HepG2 (cell line): ENCODE measurements at regions not wholly inside any gene's neighbourhood (a gene's known extent, or its start where the extent isn't known, plus 50 kb on each side); places are given as distances from the start of the nearest gene placed in this dataset.
"Not testable (repeated sequence)": the region's sequence is repeated elsewhere in the genome, so short reads cannot be mapped to it uniquely, and the experiment has no call there.

Source experiments
- CREM ChIP-seq, 2 experiments: sonication (generic) in 1 of 2; formaldehyde crosslinking in 1 of 2; IDR thresholded peaks; 2 replicates each; pipeline versions ENCODE4 v1.4.0 to v1.6.1; 2016 to 2020; ENCODE audit warnings: antibody characterized with exemption in 1 of 2, mild to moderate bottlenecking in 1 of 2, missing genetic modification reagents in 1 of 2
- ELF1 ChIP-seq: sonication (generic); formaldehyde crosslinking; IDR thresholded peaks from 2 replicates; pipeline ENCODE4 v1.4.0; 2020; ENCODE audit warnings: missing genetic modification reagents
- ETV5 ChIP-seq: IDR thresholded peaks from 2 replicates; pipeline ENCODE4 v1.6.1; 2018; ENCODE audit warnings: missing biosample characterization, missing genetic modification reagents, inconsistent platforms, borderline replicate concordance
- GATAD2A ChIP-seq: IDR thresholded peaks from 2 replicates; pipeline ENCODE4 v1.6.1; 2016
- HNF1B ChIP-seq: sonication (generic); formaldehyde crosslinking; IDR thresholded peaks from 2 replicates; pipeline ENCODE4 v1.5.1; 2020; ENCODE audit warnings: mild to moderate bottlenecking, moderate library complexity, missing genetic modification reagents
- ISL2 ChIP-seq: sonication (generic); formaldehyde crosslinking; IDR thresholded peaks from 2 replicates; pipeline ENCODE4 v1.5.0; 2020; ENCODE audit warnings: missing genetic modification reagents
- KAT8 ChIP-seq: IDR thresholded peaks from 2 replicates; pipeline ENCODE4 v1.6.1; 2016; ENCODE audit warnings: missing genetic modification reagents, missing compliant biosample characterization
- KLF16 ChIP-seq, 2 experiments: sonication (generic) in 1 of 2; formaldehyde crosslinking in 1 of 2; IDR thresholded peaks; 2 replicates each; pipeline versions ENCODE4 v1.6.1 to v1.8.0; 2016 to 2023; ENCODE audit warnings: missing genetic modification reagents in 2 of 2, missing compliant biosample characterization in 1 of 2
- MIXL1 ChIP-seq: IDR thresholded peaks from 2 replicates; pipeline ENCODE4 v1.6.1; 2016
- NCOA2 ChIP-seq: sonication (generic); formaldehyde crosslinking; IDR thresholded peaks from 2 replicates; pipeline ENCODE4 v1.8.0; 2022; ENCODE audit warnings: inconsistent platforms
- NFYB ChIP-seq: sonication (generic); formaldehyde crosslinking; IDR thresholded peaks from 2 replicates; pipeline ENCODE4 v1.4.0; 2020; ENCODE audit warnings: missing genetic modification reagents
- NFYC ChIP-seq: IDR thresholded peaks from 2 replicates; pipeline ENCODE4 v1.6.1; 2016; ENCODE audit warnings: missing genetic modification reagents, missing compliant biosample characterization
- NR2F6 ChIP-seq, 2 experiments: IDR thresholded peaks; 2 replicates each; pipeline ENCODE4 v1.6.1; 2016; ENCODE audit warnings: antibody characterized with exemption in 1 of 2, mild to moderate bottlenecking in 1 of 2
- PHF21A ChIP-seq: sonication (generic); formaldehyde crosslinking; IDR thresholded peaks from 2 replicates; pipeline ENCODE4 v1.5.0; 2020; ENCODE audit warnings: mild to moderate bottlenecking, missing genetic modification reagents
- RARA ChIP-seq: IDR thresholded peaks from 2 replicates; pipeline ENCODE4 v1.6.1; 2016; ENCODE audit warnings: missing genetic modification reagents, missing compliant biosample characterization
- RFXAP ChIP-seq: sonication (generic); formaldehyde crosslinking; IDR thresholded peaks from 2 replicates; pipeline ENCODE4 v1.4.0; 2020; ENCODE audit warnings: missing genetic modification reagents, borderline replicate concordance
- RXRB ChIP-seq: IDR thresholded peaks from 2 replicates; pipeline ENCODE4 v1.6.1; 2016; ENCODE audit warnings: borderline replicate concordance, missing genetic modification reagents, missing compliant biosample characterization
- SOX6 ChIP-seq, 2 experiments: fragments of 450-650 bp in 1 of 2; sonication (generic) in 1 of 2; formaldehyde crosslinking in 1 of 2; IDR thresholded peaks; 2 replicates each; pipeline versions ENCODE4 v1.4.0 to v1.6.1; 2017 to 2020; ENCODE audit warnings: antibody characterized with exemption in 1 of 2, mild to moderate bottlenecking in 1 of 2, missing genetic modification reagents in 1 of 2
- ZBTB4 ChIP-seq: sonication (generic); formaldehyde crosslinking; IDR thresholded peaks from 2 replicates; pipeline ENCODE4 v1.4.0; 2020; ENCODE audit warnings: missing genetic modification reagents, mild to moderate bottlenecking, borderline replicate concordance
- ZFX ChIP-seq: sonication (generic); formaldehyde crosslinking; IDR thresholded peaks from 2 replicates; pipeline ENCODE4 v1.4.0; 2020; ENCODE audit warnings: mild to moderate bottlenecking, low read depth, missing genetic modification reagents, moderate library complexity
- TF ChIP-seq, protein P1 (sequence below): sonication (generic); formaldehyde crosslinking; IDR thresholded peaks from 2 replicates; pipeline ENCODE4 v1.4.0; 2020; ENCODE audit warnings: missing genetic modification reagents
- TF ChIP-seq, protein P2 (sequence below), 2 experiments: fragments of 450-650 bp in 1 of 2; sonication (generic) in 1 of 2; formaldehyde crosslinking; IDR thresholded peaks; 2 replicates each; pipeline versions ENCODE4 v1.5.0 to v1.8.0; 2020 to 2022; ENCODE audit warnings: mild to moderate bottlenecking in 1 of 2, missing genetic modification reagents in 1 of 2

GRCh38 chr15:44830692-44831408, 94.5 kb downstream of the TRIM69 start (continued):
- TF ChIP-seq RARA (CRISPR knock-in tag) (peak; percentile 83), HNF1B (CRISPR knock-in tag) (peak; percentile 48; the same call in 1 of the 2 replicates), CREM (IDR thresholded peaks at IDR 0.05) (peak; percentile 50), RFXAP (CRISPR knock-in tag) (peak; percentile 82), ETV5 (CRISPR knock-in tag) (peak; percentile 90), KAT8 (peak; percentile 46; the same call in 1 of the 2 replicates), NFYC (CRISPR knock-in tag) (peak; percentile 68), RXRB (CRISPR knock-in tag) (peak; percentile 72), ELF1 (CRISPR knock-in tag) (peak; percentile 62), ZFX (CRISPR knock-in tag) (peak; percentile 86), SOX6 (CRISPR knock-in tag; IDR thresholded peaks at IDR 0.05) (peak; percentile 77), MIXL1 (CRISPR knock-in tag) (peak; percentile 42; the same call in 1 of the 2 replicates), PHF21A (peak; percentile 56; the same call in 1 of the 2 replicates), ZBTB4 (0 out of 2 replicates have a peak, but pooled peaks have one; percentile 63), GATAD2A (CRISPR knock-in tag) (peak; percentile 81), NR2F6 (IDR thresholded peaks at IDR 0.05) (peak; percentile 57), NR2F6 (CRISPR knock-in tag; IDR thresholded peaks at IDR 0.05) (peak; percentile 80), ISL2 (CRISPR knock-in tag) (peak; percentile 63; the same call in 1 of the 2 replicates), KLF16 (CRISPR knock-in tag; IDR thresholded peaks at IDR 0.05) (peak in 1 of 2 experiments; percentile 24; a peak in 1 of 4 replicates), NFYB (CRISPR knock-in tag) (peak; percentile 52), NCOA2 (CRISPR knock-in tag) (peak; percentile 90)
- TF ChIP-seq CREM (CRISPR knock-in tag; IDR thresholded peaks at IDR 0.05); SOX6 (IDR thresholded peaks at IDR 0.05): not testable (repeated sequence)
- TF ChIP-seq, protein P1, sequence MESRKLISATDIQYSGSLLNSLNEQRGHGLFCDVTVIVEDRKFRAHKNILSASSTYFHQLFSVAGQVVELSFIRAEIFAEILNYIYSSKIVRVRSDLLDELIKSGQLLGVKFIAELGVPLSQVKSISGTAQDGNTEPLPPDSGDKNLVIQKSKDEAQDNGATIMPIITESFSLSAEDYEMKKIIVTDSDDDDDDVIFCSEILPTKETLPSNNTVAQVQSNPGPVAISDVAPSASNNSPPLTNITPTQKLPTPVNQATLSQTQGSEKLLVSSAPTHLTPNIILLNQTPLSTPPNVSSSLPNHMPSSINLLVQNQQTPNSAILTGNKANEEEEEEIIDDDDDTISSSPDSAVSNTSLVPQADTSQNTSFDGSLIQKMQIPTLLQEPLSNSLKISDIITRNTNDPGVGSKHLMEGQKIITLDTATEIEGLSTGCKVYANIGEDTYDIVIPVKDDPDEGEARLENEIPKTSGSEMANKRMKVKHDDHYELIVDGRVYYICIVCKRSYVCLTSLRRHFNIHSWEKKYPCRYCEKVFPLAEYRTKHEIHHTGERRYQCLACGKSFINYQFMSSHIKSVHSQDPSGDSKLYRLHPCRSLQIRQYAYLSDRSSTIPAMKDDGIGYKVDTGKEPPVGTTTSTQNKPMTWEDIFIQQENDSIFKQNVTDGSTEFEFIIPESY (CRISPR knock-in tag) = 0 out of 2 replicates have a peak, but pooled peaks have one; percentile 1
- TF ChIP-seq, protein P2, sequence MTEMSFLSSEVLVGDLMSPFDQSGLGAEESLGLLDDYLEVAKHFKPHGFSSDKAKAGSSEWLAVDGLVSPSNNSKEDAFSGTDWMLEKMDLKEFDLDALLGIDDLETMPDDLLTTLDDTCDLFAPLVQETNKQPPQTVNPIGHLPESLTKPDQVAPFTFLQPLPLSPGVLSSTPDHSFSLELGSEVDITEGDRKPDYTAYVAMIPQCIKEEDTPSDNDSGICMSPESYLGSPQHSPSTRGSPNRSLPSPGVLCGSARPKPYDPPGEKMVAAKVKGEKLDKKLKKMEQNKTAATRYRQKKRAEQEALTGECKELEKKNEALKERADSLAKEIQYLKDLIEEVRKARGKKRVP (CRISPR knock-in tag; IDR thresholded peaks at IDR 0.05) = peak in 1 of 2 experiments; percentile 71; a peak in 2 of 4 replicates
